ENCODE measurements at regions not wholly inside any gene's neighbourhood (a gene's known extent, or its start where the extent isn't known, plus 50 kb on each side); places are given as distances from the start of the nearest gene placed in this dataset.

DNA sequence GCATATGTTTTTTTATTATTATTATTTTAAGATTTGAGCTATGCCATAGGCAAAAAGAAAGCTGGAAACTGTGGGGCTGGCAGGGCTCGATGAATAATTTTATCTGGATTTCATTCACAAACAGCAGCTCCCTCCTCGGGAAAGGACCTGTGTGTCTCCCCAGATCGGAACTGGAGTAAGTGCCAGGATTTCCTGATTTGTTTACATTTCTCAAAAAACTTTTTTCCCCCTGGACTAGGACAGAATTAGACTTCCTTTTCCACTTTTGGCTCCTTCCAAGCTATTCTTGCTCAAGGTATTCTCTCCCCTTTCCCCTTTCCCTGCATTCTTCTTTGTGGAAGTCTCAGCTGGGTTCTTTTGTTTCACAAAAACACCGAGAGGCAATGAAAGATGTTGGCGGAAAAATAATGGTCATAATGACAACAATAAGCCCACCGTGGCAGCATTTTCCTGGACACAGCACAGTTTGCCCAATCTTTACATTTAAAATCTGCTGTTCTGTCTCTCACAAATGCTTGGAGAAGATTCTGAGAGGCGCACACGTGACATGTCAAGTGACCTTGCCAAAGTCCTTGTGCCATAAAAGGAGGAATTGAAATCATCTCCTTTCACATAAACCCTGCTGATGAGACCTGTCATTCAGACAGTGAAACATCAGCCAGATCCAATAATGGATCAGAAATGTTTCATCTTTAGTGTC, 85.8 kb upstream of the PREP start:
- TF ChIP-seq TAF1 (IDR thresholded peaks at IDR 0.05; ENCODE audit: borderline replicate concordance, low read depth, low read length) (no peak), POLR2AphosphoS5 (IDR thresholded peaks at IDR 0.05; ENCODE audit: low read depth, low read length) (no peak)

All from GM12892 (cell line).